Lower leg skin (tissue), 3 donors: ENCODE measurements at regions not wholly inside any gene's neighbourhood (a gene's known extent, or its start where the extent isn't known, plus 50 kb on each side); places are given as distances from the start of the nearest gene placed in this dataset.

ENCODE experiments used
- POLR2A ChIP-seq, 2 donors: fragments of 450-650 bp; IDR thresholded peaks; one replicate each; pipeline ENCODE4 v1.6.1; 2016 to 2017; ENCODE audit warnings: antibody characterized with exemption in 2 of 2, mild to moderate bottlenecking in 1 of 2, moderate library complexity in 1 of 2
- TF ChIP-seq, protein P1 (sequence below), 3 donors: fragments of 450-650 bp; IDR thresholded peaks; one replicate each; pipeline ENCODE4 v1.5.1; 2016; ENCODE audit warnings: antibody characterized with exemption in 3 of 3, mild to moderate bottlenecking in 3 of 3, moderate library complexity in 2 of 3

DNA sequence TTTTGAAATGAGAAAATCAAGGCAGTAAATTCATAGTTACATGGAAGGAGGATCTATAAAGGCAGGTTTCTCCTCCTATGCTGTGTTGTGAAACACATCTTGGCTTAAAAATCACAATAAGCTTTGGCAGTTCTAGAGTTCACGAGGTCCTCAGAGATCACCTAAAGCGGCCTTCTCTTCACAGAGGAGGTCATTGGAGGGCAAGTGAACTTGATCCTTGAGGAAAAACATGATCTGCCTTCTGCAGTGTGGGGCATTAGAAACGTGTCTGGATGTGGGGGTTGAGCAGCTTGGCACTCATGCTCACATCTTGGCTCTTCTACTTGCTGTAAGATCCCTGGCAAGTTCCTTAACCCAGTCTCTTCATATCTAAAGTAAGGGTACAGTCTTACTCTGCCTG lies 96.1 kb upstream of the BMPER start:
- TF ChIP-seq, protein P1, sequence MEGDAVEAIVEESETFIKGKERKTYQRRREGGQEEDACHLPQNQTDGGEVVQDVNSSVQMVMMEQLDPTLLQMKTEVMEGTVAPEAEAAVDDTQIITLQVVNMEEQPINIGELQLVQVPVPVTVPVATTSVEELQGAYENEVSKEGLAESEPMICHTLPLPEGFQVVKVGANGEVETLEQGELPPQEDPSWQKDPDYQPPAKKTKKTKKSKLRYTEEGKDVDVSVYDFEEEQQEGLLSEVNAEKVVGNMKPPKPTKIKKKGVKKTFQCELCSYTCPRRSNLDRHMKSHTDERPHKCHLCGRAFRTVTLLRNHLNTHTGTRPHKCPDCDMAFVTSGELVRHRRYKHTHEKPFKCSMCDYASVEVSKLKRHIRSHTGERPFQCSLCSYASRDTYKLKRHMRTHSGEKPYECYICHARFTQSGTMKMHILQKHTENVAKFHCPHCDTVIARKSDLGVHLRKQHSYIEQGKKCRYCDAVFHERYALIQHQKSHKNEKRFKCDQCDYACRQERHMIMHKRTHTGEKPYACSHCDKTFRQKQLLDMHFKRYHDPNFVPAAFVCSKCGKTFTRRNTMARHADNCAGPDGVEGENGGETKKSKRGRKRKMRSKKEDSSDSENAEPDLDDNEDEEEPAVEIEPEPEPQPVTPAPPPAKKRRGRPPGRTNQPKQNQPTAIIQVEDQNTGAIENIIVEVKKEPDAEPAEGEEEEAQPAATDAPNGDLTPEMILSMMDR (IDR thresholded peaks at IDR 0.05): no peak
- no peak for TF ChIP-seq POLR2A (IDR thresholded peaks at IDR 0.05)
